Chondrocyte (in vitro differentiated cells): ENCODE measurements at regions not wholly inside any gene's neighbourhood (a gene's known extent, or its start where the extent isn't known, plus 50 kb on each side); places are given as distances from the start of the nearest gene placed in this dataset.

ENCODE experiments used
- DNase-seq: peaks from one replicate; pipeline ENCODE4 v3.0.0; 2021; ENCODE audit warnings: mixed read lengths, low spot score
- H3K27ac Mint-ChIP-seq: one replicate; pipeline ENCODE4 v1.8.0; 2021; ENCODE audit warnings: mild to moderate bottlenecking, moderate library complexity, mixed read lengths; ENCODE audit not compliant: unreplicated experiment
- H3K27me3 Mint-ChIP-seq: 2 replicates; pipeline ENCODE4 v1.8.0; 2021; ENCODE audit warnings: low read depth, mixed read lengths
- H3K36me3 Mint-ChIP-seq: 2 replicates; pipeline ENCODE4 v1.8.0; 2021; ENCODE audit warnings: low read depth, mixed read lengths
- H3K4me1 Mint-ChIP-seq: 2 replicates; pipeline ENCODE4 v1.8.0; 2021; ENCODE audit warnings: low read depth, mild to moderate bottlenecking, mixed read lengths
- H3K4me3 Mint-ChIP-seq: one replicate; pipeline ENCODE4 v1.8.0; 2021; ENCODE audit warnings: mild to moderate bottlenecking, moderate library complexity, mixed read lengths; ENCODE audit not compliant: unreplicated experiment
- H3K9me3 Mint-ChIP-seq: 2 replicates; pipeline ENCODE4 v1.8.0; 2021; ENCODE audit warnings: low read depth, mixed read lengths
- CTCF ChIP-seq: fragments of 200-600 bp; sonication (generic); IDR thresholded peaks from 2 replicates; pipeline ENCODE4 v1.5.0; 2021; ENCODE audit warnings: antibody characterized with exemption, mild to moderate bottlenecking, moderate library complexity

- peak; percentile 30 for TF ChIP-seq CTCF
- no peak overlapping the region for H3K4me3 Mint-ChIP-seq
- peaks cover 10% of the 10 kb centered on the region for H3K9me3 Mint-ChIP-seq
- no peak overlapping the region for H3K27ac Mint-ChIP-seq
- H3K36me3 Mint-ChIP-seq, result no peaks in the 10 kb centered on the region
- DNase-seq, result no peak
- H3K4me1 Mint-ChIP-seq, result no peaks in the 10 kb centered on the region
- H3K27me3 Mint-ChIP-seq, result no peaks in the 10 kb centered on the region
Observed at GRCh38 chr3:68206524-68207117, 552.2 kb upstream of the SUCLG2 start.

- TF ChIP-seq CTCF, result no peak
- H3K9me3 Mint-ChIP-seq, result peaks cover 8% of the 10 kb centered on the region
- H3K27me3 Mint-ChIP-seq, result no peaks in the 10 kb centered on the region
Observed at GRCh38 chr3:68186733-68187132, 532.3 kb upstream of the SUCLG2 start.

GRCh38 chr3:68176600-68176999, 522.2 kb upstream of the SUCLG2 start:
- no peak for TF ChIP-seq CTCF
- Mint-ChIP-seq H3K27me3 (no peaks in the 10 kb centered on the region), H3K4me1 (no peaks in the 10 kb centered on the region), H3K36me3 (peaks cover 2% of the 10 kb centered on the region), H3K27ac (no peak overlapping the region), H3K4me3 (no peak overlapping the region), H3K9me3 (peaks cover 20% of the 10 kb centered on the region)
- DNase-seq, result no peak

More at GRCh38 chr3:68186733-68187132, 532.3 kb upstream of the SUCLG2 start:
- Mint-ChIP-seq H3K4me3 (no peak overlapping the region), H3K4me1 (no peaks in the 10 kb centered on the region), H3K27ac (no peak overlapping the region), H3K36me3 (no peaks in the 10 kb centered on the region)
- no peak for DNase-seq

GRCh38 chr3:68173012-68173634, 518.7 kb upstream of the SUCLG2 start:
- TF ChIP-seq CTCF, result no peak
- Mint-ChIP-seq H3K36me3 (peaks cover 2% of the 10 kb centered on the region), H3K4me1 (no peaks in the 10 kb centered on the region), H3K27me3 (no peaks in the 10 kb centered on the region), H3K9me3 (peaks cover 37% of the 10 kb centered on the region), H3K4me3 (no peak overlapping the region), H3K27ac (no peak overlapping the region)
- DNase-seq, result no peak

- Mint-ChIP-seq H3K27ac (no peak overlapping the region), H3K4me1 (no peaks in the 10 kb centered on the region), H3K9me3 (peaks cover 37% of the 10 kb centered on the region), H3K4me3 (no peak overlapping the region), H3K27me3 (no peaks in the 10 kb centered on the region), H3K36me3 (peaks cover 2% of the 10 kb centered on the region)
- TF ChIP-seq CTCF, result no peak
- no peak for DNase-seq
Observed at GRCh38 chr3:68172039-68172438, 517.6 kb upstream of the SUCLG2 start.
